ENCODE measurements at regions not wholly inside any gene's neighbourhood (a gene's known extent, or its start where the extent isn't known, plus 50 kb on each side); places are given as distances from the start of the nearest gene placed in this dataset.

DNA sequence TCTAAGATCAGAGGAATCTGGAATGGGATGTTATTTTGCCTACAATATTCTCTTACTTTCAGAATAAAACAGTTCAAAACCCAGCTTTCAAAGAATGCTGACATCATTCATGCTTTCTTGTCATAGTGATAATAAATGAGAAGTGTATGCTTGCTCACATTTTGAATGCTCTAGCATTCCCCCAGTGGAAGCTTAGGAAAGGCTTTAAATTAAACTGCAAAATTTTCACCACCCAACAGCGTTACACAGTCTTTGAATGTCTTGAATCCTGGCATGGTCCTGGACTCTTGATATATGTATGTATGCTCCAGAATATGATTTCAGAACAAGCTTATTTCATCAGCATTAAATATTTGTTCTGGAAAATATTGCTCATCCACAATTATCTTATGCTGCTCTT is 964.3 kb upstream of the NUDT12 start:
- no peaks in the 10 kb centered on the region for H3K4me1 ChIP-seq (ENCODE audit: insufficient read depth, low read length, poor library complexity, severe bottlenecking)

GRCh38 chr5:104513640-104514072 is 951.1 kb upstream of the NUDT12 start:
- H3K36me3 ChIP-seq (ENCODE audit: insufficient read depth, low read length): no peaks in the 10 kb centered on the region
- H3K9me2 ChIP-seq (ENCODE audit: insufficient read depth, low read length): no peaks in the 10 kb centered on the region
- H3K4me2 ChIP-seq (ENCODE audit: low read length): no peak overlapping the region
- H3K79me2 ChIP-seq (ENCODE audit: insufficient read depth, low read depth, low read length): no peaks in the 10 kb centered on the region
- no peak for DNase-seq (ENCODE audit: low spot score)
- no peaks in the 10 kb centered on the region for H4K20me1 ChIP-seq (ENCODE audit: insufficient read depth, low read length)
- no peak overlapping the region for H3K27ac ChIP-seq (ENCODE audit: low read depth, low read length, poor library complexity, severe bottlenecking)
- H3K4me1 ChIP-seq (ENCODE audit: insufficient read depth, low read length, poor library complexity, severe bottlenecking): no peaks in the 10 kb centered on the region
- ChIA-PET POLR2A (interaction anchor here (0.7 kb wide), 2 partner anchors 30 to 143 kb away, joined by 3 read pairs; no protein-coding TSS in a partner anchor), CTCF (ENCODE audit: unreplicated experiment) (no interaction called here)
- intact Hi-C loops (cut with micrococcal nuclease; ENCODE audit: unreplicated experiment): no loop called here
- no peak for TF ChIP-seq EZH2phosphoT487 (IDR thresholded peaks at IDR 0.05; ENCODE audit: borderline replicate concordance, low read depth, low read length)
- TF ChIP-seq CTCF (conservative IDR thresholded peaks at IDR 0.05; ENCODE audit: low read length): no peak
- no peak overlapping the region for H3K4me3 ChIP-seq (ENCODE audit: low read depth, low read length, poor library complexity, severe bottlenecking)
- no TSS peak for BruUV-seq (replicated peaks)
- no peaks in the 10 kb centered on the region; the same call in 1 of the 2 replicates for H3K9me3 ChIP-seq (ENCODE audit: low read length)
- no peak overlapping the region for H2AFZ ChIP-seq (ENCODE audit: low read length)

More for the DNA sequence above, 964.3 kb upstream of the NUDT12 start:
- ChIA-PET POLR2A (interaction anchor here (0.6 to 1.6 kb wide), 2 partner anchors 10 to 270 kb away, joined by 3 to 4 read pairs; no protein-coding TSS in a partner anchor), CTCF (ENCODE audit: unreplicated experiment) (no interaction called here)
- intact Hi-C loops (cut with micrococcal nuclease; ENCODE audit: unreplicated experiment): no loop called here
- Histone ChIP-seq H3K4me3 (ENCODE audit: low read depth, low read length, poor library complexity, severe bottlenecking) (no peak overlapping the region), H3K79me2 (ENCODE audit: insufficient read depth, low read depth, low read length) (no peaks in the 10 kb centered on the region), H3K36me3 (ENCODE audit: insufficient read depth, low read length) (no peaks in the 10 kb centered on the region), H3K9me2 (ENCODE audit: insufficient read depth, low read length) (no peaks in the 10 kb centered on the region), H4K20me1 (ENCODE audit: insufficient read depth, low read length) (no peaks in the 10 kb centered on the region), H3K27ac (ENCODE audit: low read depth, low read length, poor library complexity, severe bottlenecking) (no peak overlapping the region), H2AFZ (ENCODE audit: low read length) (no peak overlapping the region), H3K9me3 (ENCODE audit: low read length) (no peaks in the 10 kb centered on the region), H3K4me2 (ENCODE audit: low read length) (no peak overlapping the region)
- BruUV-seq (replicated peaks): no TSS peak
- TF ChIP-seq EZH2phosphoT487 (IDR thresholded peaks at IDR 0.05; ENCODE audit: borderline replicate concordance, low read depth, low read length): no peak
- TF ChIP-seq CTCF (conservative IDR thresholded peaks at IDR 0.05; ENCODE audit: low read length): no peak
- no peak for DNase-seq (ENCODE audit: low spot score)

DNA sequence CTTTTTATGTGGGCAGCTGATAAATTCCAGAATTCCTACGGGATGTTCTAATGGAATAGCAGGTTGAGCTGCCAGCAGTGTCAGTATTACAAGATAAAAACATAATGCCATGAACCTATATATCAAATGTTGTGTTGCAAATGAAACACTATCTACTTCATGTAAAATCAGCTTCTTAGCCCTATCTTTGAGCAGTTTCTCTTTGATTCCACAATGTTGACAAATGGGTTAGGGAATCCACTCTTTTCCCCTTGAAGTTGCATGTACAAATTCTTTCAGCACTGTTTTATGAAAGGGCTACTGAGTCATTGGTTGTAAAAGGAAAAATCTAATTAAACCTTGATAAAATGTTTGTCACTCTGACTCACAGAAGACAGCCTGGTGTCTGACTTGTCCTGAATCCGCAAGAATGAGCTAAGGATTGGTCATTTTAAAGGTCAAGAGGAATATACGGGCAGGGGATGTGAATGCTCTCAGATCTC is 950.6 kb upstream of the NUDT12 start:
- no TSS peak for BruUV-seq (replicated peaks)
- H2AFZ ChIP-seq (ENCODE audit: low read length): no peak overlapping the region
- DNase-seq (ENCODE audit: low spot score): no peak
- H3K4me2 ChIP-seq (ENCODE audit: low read length): no peak overlapping the region
- intact Hi-C loops (cut with micrococcal nuclease; ENCODE audit: unreplicated experiment): no loop called here
- no peak overlapping the region for H3K27ac ChIP-seq (ENCODE audit: low read depth, low read length, poor library complexity, severe bottlenecking)
- H3K9me3 ChIP-seq (ENCODE audit: low read length): no peaks in the 10 kb centered on the region; the same call in 1 of the 2 replicates
- no peaks in the 10 kb centered on the region for H3K4me1 ChIP-seq (ENCODE audit: insufficient read depth, low read length, poor library complexity, severe bottlenecking)
- no peaks in the 10 kb centered on the region for H3K9me2 ChIP-seq (ENCODE audit: insufficient read depth, low read length)
- CTCF ChIA-PET (ENCODE audit: unreplicated experiment): no interaction called here
- H3K36me3 ChIP-seq (ENCODE audit: insufficient read depth, low read length): no peaks in the 10 kb centered on the region
- H3K4me3 ChIP-seq (ENCODE audit: low read depth, low read length, poor library complexity, severe bottlenecking): no peak overlapping the region
- POLR2A ChIA-PET: interaction anchor here (0.5 to 0.7 kb wide), 3 partner anchors 31 to 143 kb away, joined by 3 read pairs; no protein-coding TSS in a partner anchor
- H3K79me2 ChIP-seq (ENCODE audit: insufficient read depth, low read depth, low read length): no peaks in the 10 kb centered on the region
- TF ChIP-seq CTCF (conservative IDR thresholded peaks at IDR 0.05; ENCODE audit: low read length) (no peak), EZH2phosphoT487 (IDR thresholded peaks at IDR 0.05; ENCODE audit: borderline replicate concordance, low read depth, low read length) (no peak)
- no peaks in the 10 kb centered on the region for H4K20me1 ChIP-seq (ENCODE audit: insufficient read depth, low read length)
